ENCODE measurements at regions not wholly inside any gene's neighbourhood (a gene's known extent, or its start where the extent isn't known, plus 50 kb on each side); places are given as distances from the start of the nearest gene placed in this dataset.
"Not testable (repeated sequence)": the region's sequence is repeated elsewhere in the genome, so short reads cannot be mapped to it uniquely, and the experiment has no call there.

- in situ Hi-C loops (cut with HindIII; ENCODE audit: low sequenced_read_pairs), result no loop called here
Measured at GRCh38 chr5:79924936-79925893, 65.8 kb downstream of the MTX3 start.

DNA sequence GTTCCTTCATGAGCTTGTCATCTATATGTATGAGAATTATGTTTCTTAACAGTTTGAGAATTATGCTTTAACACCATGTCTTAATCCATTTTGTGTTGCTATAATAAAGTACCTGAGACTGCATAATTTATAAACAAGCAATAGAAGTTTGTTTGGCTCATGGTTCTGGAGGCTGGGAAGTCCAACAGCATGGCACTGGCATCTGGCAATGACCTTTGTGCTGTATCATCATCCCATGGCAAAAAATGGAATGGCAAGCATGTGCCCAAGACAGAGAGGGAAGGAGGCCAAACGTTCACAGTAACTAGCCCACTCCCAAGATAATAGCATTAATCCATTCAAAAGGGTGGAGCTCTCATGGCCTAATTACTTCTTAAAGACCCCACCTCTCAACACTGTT lies 67.6 kb downstream of the MTX3 start:
- in situ Hi-C loops (cut with HindIII; ENCODE audit: low sequenced_read_pairs), result no loop called here

GRCh38 chr5:79922626-79923025 lies 68.4 kb downstream of the MTX3 start:
- in situ Hi-C loops (cut with HindIII; ENCODE audit: low sequenced_read_pairs), result no loop called here

DNA sequence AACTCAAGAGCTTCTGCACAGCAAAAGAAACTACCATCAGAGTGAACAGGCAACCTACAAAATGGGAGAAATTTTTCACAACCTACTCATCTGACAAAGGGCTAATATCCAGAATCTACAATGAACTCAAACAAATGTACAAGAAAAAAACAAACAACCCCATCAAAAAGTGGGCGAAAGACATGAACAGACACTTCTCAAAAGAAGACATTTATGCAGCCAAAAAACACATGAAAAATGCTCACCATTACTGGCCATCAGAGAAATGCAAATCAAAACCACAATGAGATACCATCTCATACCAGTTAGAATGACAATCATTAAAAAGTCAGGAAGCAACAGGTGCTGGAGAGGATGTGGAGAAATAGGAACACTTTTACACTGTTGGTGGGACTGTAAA lies 83.6 kb downstream of the MTX3 start:
- in situ Hi-C loops (cut with HindIII; ENCODE audit: low sequenced_read_pairs), result not testable (repeated sequence)

DNA sequence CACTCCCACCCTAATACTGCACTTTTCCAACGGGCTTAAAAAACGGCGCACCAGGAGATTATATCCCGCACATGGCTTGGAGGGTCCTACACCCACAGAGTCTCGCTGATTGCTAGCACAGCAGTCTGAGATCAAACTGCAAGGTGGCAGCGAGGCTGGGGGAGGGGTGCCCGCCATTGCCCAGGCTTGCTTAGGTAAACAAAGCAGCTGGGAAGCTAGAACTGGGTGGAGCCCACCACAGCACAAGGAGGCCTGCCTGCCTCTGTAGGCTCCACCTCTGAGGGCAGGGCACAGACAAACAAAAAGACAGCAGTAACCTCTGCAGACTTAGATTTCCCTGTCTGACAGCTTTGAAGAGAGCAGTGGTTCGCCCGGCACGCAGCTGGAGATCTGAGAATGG lies 88.5 kb downstream of the MTX3 start:
- in situ Hi-C loops (cut with HindIII; ENCODE audit: low sequenced_read_pairs), result not testable (repeated sequence)

DNA sequence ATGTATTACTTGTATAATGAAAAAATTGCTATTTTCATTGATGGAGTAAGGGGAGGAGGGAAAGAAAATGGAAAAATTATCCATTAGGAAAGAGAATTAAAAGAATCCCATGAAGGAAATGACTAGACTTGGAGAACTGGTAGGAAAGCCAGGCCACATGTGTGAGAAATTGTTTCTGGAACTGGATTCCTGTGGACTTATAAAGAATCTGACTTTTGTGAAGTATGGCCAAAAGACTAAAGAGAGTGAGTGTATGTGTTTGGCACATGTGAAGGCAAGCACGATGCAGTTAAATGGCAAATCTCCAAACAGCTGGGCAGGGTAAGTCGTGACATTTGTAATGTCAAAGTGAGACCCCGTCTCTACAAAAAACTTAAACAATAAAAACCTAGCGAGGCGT lies 89.4 kb downstream of the MTX3 start:
- in situ Hi-C loops (cut with HindIII; ENCODE audit: low sequenced_read_pairs), result no loop called here

GRCh38 chr5:79898611-79899010 lies 92.5 kb downstream of the MTX3 start:
- in situ Hi-C loops (cut with HindIII; ENCODE audit: low sequenced_read_pairs), result no loop called here

GRCh38 chr5:79893976-79894375 lies 97.1 kb downstream of the MTX3 start:
- in situ Hi-C loops (cut with HindIII; ENCODE audit: low sequenced_read_pairs), result no loop called here

GRCh38 chr5:79893485-79893884 lies 97.6 kb downstream of the MTX3 start:
- in situ Hi-C loops (cut with HindIII; ENCODE audit: low sequenced_read_pairs), result no loop called here

DNA sequence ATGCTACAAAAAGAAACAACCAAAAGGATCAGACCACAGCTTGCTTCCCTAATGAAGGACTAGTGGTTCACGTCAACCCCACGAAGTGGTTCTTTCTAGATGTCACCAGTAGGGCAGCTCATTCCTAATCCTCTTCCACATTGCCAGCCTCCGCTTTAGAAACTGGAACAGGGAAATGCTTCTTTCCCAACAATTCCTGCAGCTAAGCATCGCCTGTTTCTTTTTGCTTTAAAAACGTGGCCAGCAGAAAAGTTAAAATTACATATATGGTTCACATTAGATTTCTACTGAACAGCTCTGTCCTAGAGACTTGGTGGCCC lies 100.2 kb downstream of the MTX3 start:
- in situ Hi-C loops (cut with HindIII; ENCODE audit: low sequenced_read_pairs), result no loop called here

GRCh38 chr5:79890119-79890929 lies 100.7 kb downstream of the MTX3 start:
- in situ Hi-C loops (cut with HindIII; ENCODE audit: low sequenced_read_pairs), result no loop called here

DNA sequence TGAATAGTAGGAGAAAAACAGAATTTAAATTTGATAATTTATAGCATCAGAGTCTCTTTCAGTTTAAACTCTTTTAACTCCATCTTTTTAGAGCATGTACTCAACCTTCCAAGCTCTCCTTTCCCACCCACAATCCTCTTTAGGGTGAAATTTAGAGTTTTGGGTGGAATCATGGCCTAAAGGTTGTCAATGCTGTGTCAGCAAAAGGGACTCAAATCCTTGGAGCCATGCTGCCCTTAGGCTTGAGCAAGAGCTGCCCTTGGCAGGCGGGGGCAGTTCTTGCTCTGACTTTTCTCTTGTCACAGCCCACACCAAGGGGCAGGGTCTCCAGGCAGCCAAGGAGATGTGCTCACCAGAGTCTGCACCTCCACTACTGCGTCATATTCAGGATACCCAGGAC lies 102.4 kb downstream of the MTX3 start:
- in situ Hi-C loops (cut with HindIII; ENCODE audit: low sequenced_read_pairs), result no loop called here

DNA sequence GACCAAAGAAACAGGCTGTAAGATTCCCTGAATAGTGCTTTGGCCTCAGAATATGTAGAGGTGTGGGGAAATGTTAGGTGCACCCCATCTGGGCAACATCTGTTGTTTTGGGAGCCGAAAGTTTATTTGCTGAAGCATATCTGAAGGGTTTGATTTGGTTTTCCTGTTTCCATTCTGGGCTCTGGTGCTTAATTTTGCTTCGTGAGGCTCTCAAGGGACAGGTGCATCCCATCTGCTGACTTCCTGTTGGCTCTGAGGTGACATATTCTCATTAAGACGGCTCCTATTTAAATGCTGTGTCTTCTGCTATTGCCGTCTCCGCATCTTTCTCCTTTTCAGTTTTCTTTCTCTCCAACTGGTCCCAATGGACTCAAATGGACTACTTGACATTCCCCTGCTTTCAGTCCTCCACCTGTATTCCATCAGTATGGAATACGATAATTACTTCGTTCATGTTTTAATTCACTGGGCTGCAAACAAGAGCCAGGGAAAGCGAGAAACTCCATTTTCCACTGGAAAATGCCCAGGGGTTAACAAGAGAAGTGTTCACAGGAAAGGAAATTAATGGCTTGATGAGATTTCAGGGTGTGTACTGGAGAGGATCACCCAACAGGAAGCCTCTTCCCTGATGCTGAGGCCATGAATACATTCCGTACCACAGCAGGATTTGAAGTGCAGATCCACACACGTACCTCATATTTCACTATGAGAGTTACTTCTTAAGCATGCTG lies 104.0 kb downstream of the MTX3 start:
- in situ Hi-C loops (cut with HindIII; ENCODE audit: low sequenced_read_pairs), result no loop called here

GRCh38 chr5:79886456-79886855 lies 104.6 kb downstream of the MTX3 start:
- in situ Hi-C loops (cut with HindIII; ENCODE audit: low sequenced_read_pairs), result no loop called here

DNA sequence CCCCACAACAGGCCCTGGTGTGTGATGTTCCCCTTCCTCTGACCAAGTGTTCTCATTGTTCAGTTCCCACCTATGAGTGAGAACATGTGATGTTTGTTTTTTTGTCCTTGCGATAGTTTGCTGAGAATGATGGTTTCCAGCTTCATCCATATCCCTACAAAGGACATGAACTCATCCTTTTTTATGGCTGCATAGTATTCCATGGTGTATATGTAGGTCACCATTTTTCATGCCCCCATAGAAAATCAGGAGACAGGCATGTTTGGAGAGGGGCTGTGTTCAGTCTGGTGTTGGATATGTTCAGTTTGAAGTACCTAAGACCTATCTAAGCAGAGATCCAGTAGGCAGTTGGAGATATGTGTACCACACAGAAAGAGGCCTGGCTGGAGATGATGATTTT lies 111.2 kb downstream of the MTX3 start:
- in situ Hi-C loops (cut with HindIII; ENCODE audit: low sequenced_read_pairs), result not testable (repeated sequence)

GRCh38 chr5:79878721-79879336 lies 112.2 kb downstream of the MTX3 start:
- in situ Hi-C loops (cut with HindIII; ENCODE audit: low sequenced_read_pairs), result no loop called here

DNA sequence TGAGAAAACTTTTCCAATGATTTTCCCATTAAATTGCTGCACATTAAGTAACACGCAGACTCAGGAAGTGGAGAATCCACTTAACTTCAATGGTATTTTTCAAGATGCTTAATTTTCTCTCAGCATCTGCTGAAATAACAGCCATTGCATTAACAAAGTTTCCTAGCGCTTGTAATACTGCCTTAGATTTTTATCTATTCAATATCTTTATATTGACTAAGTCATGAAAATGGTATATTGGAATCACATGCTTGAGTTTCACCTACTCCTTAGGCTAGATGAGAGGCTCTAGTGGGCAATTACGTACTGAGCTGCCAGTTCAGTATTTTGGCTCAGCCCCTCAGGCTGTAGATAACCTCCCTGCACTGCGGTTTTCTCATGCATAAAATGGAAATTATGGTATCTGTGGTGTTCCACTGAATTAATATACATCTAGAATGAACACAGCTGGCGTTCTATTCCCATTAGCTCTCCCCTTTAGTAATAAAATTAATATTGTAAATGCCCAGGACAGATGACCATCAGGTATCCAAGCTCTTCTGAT lies 112.9 kb downstream of the MTX3 start:
- in situ Hi-C loops (cut with HindIII; ENCODE audit: low sequenced_read_pairs), result no loop called here

DNA sequence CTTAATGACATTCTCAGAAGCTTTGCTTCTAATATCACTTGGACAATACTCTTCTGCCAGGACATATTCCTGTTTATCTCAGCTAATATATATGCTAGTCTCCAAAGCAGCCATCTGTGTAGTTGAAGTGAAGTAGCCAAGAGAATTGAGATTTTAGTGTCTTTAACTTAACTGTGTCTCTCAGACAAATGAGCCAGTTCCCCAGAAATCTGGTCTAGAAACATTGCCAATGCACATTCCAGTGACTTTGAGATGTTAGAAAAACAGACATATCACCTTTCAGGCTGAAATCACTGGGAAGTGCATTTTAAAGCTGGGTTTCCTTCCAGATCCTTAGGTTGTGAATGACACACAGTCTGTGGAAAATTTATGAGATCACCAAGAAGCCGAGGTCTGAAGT lies 114.6 kb downstream of the MTX3 start:
- in situ Hi-C loops (cut with HindIII; ENCODE audit: low sequenced_read_pairs), result no loop called here

GRCh38 chr5:79875230-79875629 lies 115.8 kb downstream of the MTX3 start:
- in situ Hi-C loops (cut with HindIII; ENCODE audit: low sequenced_read_pairs), result no loop called here

GRCh38 chr5:79873187-79873586 lies 117.9 kb downstream of the MTX3 start:
- in situ Hi-C loops (cut with HindIII; ENCODE audit: low sequenced_read_pairs), result loop anchor here (25.0 kb wide), 2 partner anchors 336 to 439 kb away; partner anchors contain the start of gene SPZ1

GRCh38 chr5:79872291-79872690 lies 118.8 kb downstream of the MTX3 start:
- in situ Hi-C loops (cut with HindIII; ENCODE audit: low sequenced_read_pairs), result loop anchor here (25.0 kb wide), 2 partner anchors 335 to 440 kb away; partner anchors contain the start of gene SPZ1
